Stimulated activated CD8-positive, alpha-beta memory T cell treated with anti-CD3 and anti-CD28 coated beads, Interleukin-15, amount 100 ng/mL, for 24 hours (primary cell): ENCODE measurements at regions not wholly inside any gene's neighbourhood (a gene's known extent, or its start where the extent isn't known, plus 50 kb on each side); places are given as distances from the start of the nearest gene placed in this dataset.

Source experiments
- DNase-seq: peaks from one replicate; pipeline ENCODE4 v3.0.0-alpha.2; 2020; ENCODE audit warnings: low read depth

DNA sequence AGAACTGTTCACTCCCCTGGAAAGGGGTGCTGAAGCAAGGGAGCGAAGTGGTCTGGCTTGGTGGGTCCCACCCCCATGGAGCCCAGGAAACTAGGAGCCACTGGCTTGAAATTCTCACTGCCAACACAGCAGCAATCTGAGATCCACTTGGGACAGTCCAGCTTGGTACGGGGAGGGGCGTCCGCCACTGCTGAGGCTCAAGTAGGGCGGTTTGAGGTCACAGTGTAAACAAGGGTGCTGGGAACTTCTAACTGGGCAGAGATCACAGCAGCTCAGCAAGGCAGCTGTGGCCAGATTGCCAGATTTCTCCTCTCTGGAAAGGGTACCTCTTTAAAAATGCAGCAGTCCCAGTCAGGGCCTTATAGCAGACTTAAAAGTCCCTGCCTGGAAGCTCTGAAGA, 53.9 kb upstream of the GALNTL6 start:
- no peak for DNase-seq

DNA sequence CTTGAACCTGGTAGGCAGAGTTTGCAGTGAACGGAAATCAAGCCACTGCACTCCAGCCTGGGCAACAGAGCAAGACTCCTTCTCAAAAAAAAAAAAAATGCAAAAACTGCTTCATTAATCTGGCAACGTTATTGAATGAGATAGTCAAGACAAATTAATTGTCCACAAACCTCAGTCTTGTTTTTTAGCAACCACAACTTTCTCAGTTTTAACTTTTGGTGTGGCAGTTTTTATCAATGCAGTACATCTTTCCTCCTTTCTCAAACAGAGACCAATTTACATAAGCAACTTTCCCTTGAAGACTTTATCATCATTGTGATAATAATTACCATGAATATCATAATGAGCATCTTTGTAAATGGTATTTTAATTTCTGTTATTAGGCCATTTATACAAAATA, 61.7 kb upstream of the GALNTL6 start:
- DNase-seq, result no peak

DNA sequence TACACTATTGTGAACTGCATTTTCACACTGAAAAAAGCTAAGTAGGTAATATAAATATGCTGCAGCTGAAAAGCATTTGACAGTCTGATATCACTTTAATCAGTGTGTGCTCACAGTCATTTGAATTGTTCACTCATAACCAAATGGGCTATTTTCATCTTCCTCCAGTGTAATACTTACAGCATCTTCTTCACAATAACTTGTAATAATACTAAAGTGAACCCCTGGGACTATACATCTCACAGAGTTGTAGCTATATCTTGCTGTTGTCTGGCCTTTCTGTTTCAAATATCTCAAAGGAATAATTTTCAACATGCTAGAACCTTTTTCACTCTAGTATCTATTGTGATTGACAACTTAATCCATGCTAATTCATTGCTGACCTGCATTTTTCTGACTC, 66.8 kb upstream of the GALNTL6 start:
- no peak for DNase-seq

DNA sequence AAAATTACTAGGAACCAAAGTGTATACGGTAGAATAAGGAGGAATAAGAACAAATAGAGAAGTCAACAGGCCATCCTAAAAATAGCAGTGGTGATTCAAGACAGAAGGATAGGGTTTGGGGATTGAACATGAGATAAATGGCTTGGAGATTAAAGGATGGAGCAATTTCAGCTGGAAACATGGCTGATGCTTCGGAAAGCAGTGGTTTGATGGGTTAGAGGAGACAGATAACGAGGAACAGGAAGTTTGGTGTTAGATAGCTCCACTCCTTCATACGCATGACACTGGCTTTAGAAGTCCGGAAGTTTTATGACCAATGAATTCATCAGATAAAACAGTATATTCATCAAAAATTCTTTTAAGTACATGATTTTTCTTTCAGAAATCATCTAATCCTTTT, 70.8 kb upstream of the GALNTL6 start:
- DNase-seq, result no peak

DNA sequence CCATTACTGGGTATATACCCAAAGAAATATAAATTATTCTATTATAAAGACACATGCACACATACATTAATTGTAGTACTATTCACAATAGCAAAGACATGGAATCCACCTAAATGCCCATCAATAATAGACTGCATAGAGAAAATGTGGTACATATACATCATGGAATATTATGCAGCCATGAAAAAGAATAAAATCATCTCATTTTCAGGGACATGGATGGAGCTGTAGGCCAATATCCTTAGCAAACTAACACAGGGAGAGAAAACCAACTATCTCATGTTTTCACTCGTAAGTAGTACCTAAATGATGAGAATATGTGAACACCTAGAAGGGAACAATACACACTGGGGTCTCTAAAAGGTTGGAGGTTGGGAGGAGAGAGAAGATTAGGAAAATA, 86.0 kb upstream of the GALNTL6 start:
- DNase-seq, result no peak

DNA sequence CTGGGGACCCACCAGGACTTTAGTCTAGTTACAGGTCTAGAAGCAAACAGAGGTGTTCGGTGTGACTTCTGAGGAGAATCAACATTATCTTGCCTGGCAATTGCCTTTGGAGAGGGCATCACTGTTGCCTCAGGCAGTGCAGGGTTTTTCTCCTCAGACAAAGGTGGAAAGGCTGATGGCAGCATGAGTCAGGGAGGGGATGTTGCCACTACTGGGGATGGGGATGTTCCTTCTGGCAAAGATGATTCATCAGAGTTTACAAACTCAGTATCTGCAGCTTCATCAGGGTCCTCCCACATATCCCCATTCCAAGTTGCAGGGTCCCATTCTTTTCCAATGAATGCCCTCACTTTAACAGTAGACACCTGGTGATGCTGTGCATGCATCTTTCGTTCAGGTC, 91.3 kb upstream of the GALNTL6 start:
- DNase-seq, result no peak

DNA sequence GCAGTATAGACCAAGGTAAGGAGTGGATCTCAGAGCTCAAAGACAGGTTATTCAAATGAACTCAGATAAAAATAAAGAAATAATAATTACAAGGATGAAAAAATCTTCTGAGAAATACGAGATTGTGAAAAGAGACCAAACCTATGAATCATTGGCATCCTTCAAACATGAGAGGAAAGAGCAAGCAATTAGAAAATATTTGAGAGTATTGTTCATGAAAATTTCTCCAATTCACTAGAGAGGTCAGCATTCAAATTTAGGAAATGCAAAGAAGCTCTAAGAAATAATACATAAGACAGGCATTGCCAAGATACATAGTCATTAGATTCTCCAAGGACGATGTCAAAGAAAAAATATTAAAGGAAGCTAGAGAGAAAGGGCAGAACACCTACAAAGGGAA, 93.5 kb upstream of the GALNTL6 start:
- no peak for DNase-seq

DNA sequence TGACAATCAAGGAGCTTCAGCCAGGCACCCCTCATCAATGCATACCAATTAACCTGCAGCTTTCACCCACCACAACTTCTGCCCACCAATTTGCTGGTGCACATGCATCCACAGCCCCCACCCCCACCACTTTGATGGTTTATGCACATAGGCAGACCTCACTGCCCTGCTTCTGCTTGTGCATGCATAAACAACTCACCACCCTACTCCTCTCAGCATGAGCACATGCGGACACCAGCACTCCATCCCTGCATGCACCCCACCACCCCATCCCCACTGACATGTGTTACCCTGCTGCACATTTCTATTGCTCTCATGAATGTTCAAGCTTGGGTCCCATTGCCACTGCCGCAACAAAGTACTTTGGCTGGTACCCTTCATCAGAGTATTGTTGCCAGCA, 94.5 kb upstream of the GALNTL6 start:
- DNase-seq, result no peak

DNA sequence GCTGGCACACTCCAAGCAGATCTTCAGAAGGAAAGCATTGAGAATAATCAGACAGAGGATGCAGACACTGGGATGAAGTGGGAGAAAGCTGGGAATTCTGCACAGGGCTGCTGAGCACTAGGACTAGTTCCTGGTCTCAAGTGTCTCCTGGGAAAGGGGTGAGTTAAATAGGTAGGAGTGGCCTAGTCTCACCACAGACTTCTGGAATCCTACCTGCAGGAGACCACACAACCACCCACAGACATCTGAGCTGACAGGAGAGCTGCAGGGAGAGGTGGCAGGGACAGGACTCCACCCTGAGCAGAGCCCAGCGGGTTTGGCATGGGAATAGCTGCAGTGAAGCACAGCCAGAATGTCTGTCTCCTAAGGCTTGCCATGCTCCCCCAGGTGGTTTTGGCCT, 95.1 kb upstream of the GALNTL6 start:
- no peak for DNase-seq

DNA sequence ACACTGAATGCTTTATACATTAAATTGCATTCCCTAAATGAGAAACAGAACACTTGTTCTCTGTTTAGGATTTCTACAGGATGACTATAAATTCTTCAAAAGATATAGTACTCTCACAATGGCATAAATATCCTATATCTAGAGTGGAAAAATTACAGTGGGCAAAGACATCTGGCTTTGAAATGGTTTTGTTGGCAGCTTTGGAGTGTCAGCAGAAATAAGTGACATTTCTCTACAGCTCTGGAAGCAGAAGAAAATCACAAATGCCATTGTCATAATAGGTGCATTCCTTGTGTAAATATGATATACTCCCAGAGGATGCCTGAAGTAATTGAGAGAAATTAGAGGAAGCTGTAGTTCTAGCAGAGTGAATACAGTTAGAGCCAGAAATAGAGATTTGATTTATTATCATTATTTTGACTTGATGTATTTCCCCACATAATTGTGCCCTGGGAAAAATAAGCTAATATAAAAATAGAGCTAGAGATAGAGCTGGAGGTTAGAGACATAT, 95.9 kb upstream of the GALNTL6 start:
- no peak for DNase-seq

DNA sequence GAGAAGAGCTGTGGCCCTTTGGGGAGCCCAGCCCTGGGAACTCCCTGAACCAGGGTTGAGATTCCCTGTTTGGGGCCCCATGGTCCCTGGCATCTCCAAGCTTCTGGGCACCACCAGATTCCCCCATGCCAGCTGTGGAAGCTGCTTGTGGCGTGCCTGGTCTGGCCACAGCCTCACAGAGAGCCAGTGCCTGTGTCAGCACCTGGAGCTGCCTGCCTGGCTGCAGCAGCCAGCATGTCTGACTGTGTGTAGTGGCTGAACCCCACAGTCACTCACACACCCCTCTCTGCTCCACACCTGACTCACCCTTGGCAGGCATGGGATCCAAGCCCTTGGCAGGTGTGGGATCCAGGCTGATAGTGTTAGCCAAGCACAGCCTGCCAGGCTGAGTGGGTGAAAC, 97.2 kb upstream of the GALNTL6 start:
- DNase-seq, result no peak

DNA sequence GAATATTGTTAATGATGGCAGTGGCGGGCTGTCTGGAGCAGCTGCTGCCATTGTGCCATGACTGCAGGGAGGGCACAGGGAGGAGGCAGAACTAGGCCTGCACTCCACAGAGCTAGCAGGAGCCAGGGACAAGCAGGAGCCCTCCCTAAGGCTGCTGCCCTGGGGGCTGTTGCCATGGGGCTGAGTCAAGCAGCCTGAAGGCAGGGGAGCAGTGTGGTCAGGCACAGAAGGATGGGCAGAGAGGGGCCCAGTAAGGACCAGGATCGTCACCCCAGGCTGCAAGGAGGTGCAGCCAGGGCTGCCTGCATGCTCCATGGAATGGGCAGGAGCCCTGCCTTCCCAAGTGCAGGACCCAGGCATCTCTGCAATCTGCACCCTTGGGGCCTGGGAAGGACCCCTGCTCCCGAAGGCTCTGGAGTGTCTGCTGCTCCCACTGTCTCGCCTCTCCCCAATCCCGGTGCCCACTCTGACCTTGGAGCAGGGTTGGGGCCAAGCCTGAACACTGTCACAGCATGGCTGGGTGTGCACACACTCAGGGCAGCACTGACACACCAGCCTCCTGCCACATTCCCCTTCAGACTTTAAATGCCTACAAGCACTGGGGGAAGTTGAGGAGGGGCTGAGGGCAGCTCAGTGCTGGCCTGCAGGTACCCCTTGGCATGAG, 98.3 kb upstream of the GALNTL6 start:
- DNase-seq, result no peak

DNA sequence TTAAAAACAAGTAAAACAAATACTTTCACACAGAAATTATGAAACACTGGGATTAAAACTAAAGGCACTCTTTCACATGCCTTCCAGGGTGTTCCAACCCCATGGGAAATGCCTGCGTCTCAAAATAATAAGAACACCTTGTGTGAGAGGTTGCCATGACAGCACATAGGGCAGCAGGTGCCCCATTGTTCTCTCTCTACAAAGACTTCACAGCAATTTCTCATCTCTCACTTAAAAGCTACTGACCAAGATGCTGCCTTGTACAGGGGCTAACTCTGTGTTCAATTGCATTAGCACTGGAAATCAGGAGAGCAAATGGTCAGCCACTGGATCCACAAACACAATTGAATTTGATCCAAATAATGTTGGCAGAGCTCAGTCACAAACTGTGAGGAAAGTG, 102.5 kb upstream of the GALNTL6 start:
- no peak for DNase-seq

DNA sequence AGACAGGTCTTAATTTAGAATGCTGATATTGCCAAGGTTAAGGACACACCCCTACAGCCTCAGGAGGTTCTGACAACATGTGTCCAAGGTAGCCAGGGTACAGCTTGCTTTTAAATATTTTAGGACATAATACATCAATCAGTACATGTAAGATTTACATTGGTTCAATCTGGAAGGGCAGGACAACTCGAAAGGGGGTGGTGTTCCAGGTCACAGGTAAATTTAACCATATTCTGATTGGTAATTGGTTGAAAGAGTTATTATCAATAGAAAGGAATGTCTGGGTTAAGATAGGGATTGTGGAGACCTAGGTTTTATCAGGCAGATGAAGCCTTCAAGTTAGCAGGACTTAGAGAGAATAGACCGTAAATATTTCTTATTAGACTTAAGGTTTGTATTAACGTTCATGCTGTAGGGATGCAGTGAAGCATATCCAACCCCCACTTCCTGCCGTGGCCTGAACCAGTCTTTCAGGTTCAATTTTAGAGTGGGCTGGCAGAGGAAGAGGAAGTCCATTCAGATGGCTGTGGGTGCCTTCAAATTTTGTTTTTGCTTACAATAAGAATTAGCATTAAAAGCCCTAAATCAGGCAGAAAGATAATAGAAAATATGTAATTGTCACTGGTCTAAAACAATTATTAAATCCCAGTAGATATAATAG, 136.5 kb upstream of the GALNTL6 start:
- no peak for DNase-seq

DNA sequence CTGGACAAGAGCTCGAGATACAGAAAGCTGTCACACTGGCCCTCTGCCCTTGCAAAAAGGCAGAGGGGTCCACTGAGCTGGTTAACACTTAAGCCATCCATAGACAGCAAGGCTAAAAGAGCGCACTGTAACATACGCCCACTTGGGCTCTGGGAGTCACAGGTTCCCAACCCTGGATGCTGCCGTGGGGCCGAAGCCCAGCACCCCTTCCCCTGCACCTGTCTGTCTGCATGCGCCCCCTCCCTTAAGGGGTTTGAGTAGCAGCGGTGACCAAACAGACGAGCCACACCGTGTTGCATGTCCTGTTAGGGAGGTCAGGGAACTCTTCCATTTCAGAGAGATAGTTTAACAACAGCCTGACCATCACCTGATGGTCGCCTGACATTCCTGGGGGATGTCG, 138.4 kb upstream of the GALNTL6 start:
- no peak for DNase-seq

DNA sequence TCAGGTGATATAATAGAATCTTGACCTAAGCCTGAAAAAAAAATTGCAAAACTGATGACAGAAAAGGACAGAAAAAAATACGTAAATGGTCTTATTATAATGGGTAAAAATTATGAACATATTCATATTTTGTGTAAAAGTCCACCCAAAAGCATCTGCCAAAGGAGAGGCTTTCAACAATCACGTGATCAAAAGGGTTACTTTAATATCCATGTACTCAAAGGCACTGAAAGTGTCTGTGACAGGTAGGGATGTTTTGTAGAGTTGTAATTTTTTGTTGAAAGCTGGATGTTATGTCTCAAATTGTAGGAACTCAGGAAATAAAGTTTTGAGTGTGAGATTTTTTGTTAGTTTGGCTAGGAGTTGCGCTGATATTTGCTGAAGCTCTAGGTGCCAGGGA, 144.8 kb upstream of the GALNTL6 start:
- DNase-seq, result no peak

DNA sequence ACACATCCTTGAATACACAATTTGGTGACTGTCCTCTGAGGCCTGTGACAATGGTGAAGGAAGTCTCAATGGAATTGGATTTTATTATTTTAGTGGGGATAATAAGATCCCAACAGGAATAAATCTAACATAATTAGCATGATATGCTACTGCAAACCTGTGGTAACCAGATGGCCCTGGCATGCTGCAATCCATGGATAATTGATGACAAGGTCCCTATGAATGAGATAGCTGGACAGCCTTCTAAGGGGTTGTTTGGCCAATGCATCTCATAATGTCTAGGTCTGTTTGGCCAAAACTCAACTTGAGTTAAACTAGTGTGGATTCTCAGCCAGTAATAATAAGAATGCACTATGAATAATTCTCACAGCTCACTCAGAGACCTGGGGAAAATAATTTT, 145.3 kb upstream of the GALNTL6 start:
- no peak for DNase-seq

DNA sequence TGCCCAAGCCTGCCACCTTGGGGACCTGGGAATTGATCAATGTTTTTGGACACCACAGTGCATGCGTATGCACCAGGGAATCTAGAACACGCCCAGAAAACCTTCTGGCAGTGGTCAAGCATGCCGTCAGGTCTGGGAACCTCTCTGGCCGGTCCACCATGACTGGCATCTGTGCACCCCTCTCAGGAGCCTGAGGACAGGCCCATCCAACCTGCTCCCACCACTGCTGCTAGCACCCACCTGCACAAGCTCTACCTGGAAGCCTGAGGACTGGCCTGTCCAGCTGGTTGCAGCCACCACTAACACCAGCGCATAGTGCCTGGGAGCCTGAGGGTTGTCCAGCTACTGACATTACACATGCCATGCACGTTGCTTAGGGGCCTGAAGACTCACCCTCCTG, 162.1 kb upstream of the GALNTL6 start:
- DNase-seq, result no peak

DNA sequence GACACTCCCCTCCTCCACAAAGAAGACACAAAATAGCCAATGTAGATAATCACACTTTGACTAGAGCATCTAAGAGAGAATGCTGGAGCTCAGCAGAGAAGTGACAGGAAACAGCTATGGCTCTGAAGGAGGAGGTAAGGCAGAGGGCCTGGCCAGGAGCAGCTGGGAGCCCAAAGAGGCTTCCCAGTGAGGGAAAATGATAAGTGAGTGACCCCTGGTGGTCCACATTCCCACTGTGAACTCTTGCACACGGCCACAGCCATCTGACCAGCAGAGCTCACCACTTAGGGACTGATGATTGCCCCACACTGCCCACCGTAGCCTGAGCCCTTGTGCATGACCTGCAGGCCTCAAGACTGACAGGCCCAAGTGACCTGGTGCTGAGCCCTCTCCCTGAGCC, 162.7 kb upstream of the GALNTL6 start:
- DNase-seq, result no peak

DNA sequence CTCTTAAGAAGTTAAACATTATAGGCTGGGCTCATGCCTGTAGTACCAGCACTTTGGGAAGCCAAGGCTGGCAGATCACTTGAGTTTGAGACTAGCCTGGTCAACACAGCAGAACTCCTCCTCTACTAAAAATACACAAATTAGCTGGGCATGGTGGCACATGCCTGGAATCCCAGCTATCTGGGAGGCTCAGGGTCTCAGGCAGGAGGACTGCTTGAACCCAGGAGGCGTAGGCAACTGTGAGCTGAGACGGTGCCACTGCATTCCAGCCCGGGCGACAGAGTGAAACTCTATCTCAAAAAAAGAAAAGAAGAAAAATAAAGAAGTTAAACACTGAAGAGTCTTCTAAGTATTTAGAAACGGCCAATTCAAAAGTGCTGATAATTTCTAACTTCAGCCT, 164.3 kb upstream of the GALNTL6 start:
- no peak for DNase-seq

DNA sequence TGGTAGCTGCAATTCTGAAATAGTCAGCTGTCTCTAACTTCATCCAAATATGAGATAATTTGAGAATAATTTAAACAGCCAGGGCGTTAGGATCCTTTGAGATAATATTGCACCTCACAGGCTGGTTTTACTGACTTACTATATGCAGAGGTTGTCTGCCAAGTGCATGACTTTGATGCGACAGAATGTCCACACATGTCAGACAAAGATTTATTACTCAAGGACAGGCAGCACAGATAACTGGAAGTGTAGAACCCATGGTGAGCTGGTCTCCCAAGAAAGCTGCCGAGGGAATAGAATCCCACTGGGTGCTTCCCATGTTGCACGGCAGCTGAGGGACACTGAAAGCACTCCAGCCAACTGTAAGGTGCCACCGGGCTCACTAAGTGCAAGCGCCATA, 166.2 kb upstream of the GALNTL6 start:
- no peak for DNase-seq

DNA sequence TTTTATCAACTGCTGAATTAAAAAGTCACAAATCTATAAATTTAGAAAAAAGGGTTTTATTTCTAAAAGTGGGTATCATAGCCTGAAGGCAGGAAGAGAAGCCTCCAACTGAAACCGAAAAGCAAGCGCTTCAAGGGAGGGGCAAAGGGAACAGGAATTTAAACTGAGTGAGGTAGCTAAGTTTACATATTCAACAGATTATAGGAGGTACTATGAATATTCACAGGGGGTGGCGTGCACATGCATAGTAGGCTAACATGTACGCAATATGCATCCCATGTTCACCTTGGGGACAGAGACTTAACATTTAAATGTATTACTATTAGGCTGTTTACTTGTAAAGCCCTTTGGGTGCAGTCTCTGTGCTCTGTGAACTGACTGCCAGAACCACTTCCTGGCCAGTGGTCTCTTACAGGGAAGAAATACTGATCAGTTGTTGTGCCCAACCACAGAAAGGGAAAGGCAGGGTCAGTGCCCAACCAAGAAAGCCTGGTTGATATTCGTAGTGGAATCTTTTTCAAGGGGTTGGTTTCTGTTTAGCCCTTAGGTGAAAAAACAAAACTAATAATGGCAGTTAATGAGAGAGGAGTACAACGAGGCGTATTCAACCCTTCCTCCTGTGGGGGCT, 168.7 kb upstream of the GALNTL6 start:
- no peak for DNase-seq

DNA sequence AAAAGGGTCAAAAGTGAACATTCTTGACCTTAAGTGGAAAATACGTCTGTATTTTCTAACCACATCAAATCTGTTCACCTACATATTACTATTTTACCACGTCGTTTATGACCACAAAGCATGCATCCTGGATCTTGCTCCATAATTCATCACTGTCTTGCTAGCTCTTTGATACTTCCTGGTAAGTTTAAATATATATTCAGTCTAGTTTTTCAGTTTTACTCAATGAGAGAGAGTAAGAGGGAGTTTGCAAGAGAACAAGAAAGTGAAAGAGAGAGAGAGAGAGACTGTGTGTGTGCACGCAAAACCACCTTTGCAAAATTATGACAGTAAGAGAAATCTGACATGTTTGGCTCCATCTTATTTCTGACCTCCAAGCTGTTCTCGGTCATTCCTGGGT, 173.7 kb upstream of the GALNTL6 start:
- DNase-seq, result no peak

DNA sequence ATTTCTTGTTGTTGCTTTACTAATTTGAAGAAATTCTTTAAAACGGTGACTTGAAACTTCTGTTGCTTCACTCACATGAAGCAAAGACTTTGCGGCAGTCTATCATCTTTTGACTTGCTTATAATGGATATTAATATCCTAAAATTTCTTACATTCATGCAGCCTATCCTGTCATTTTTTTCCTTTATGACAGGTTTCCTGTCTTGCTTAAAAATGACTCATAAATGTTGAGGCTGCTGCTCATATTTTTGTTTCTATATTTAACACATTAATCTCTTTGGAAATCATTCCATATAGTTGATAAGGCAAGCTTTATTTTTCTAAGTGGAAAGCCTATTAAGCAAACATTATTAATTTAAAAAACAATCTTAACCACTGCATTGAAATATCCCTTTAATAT, 176.6 kb upstream of the GALNTL6 start:
- no peak for DNase-seq
